GM23338 (cell line): ENCODE measurements at regions not wholly inside any gene's neighbourhood (a gene's known extent, or its start where the extent isn't known, plus 50 kb on each side); places are given as distances from the start of the nearest gene placed in this dataset.

Source experiments
- CREB1 ChIP-seq: fragments of 250-450 bp; sonication (Bioruptor Pico); IDR thresholded peaks from 2 replicates; pipeline ENCODE4 v1.5.0; 2020; ENCODE audit warnings: low read depth, mild to moderate bottlenecking, moderate library complexity
- CTCF ChIP-seq, 2 experiments: fragments of 200-600 bp in 1 of 2; sonication (generic) in 1 of 2; conservative IDR thresholded peaks; 2 replicates each; pipeline versions ENCODE4 v1.5.1 to v1.6.1; 2016 to 2017; ENCODE audit warnings: antibody characterized with exemption in 2 of 2, low read depth in 2 of 2, mild to moderate bottlenecking in 2 of 2, moderate library complexity in 1 of 2
- POLR2AphosphoS5 ChIP-seq: IDR thresholded peaks from 2 replicates; pipeline ENCODE4 v1.6.1; 2016; ENCODE audit warnings: antibody characterized with exemption, low read depth
- ZNF331 ChIP-seq: fragments of 250-450 bp; sonication (Bioruptor Pico); IDR thresholded peaks from 2 replicates; pipeline ENCODE4 v1.5.0; 2020; ENCODE audit warnings: low read depth, mild to moderate bottlenecking, moderate library complexity

GRCh38 chr11:38300570-38300969 lies 1702.5 kb upstream of the RAG2 start:
- no peak for TF ChIP-seq ZNF331 (CRISPR knock-in tag)
- TF ChIP-seq POLR2AphosphoS5, result no peak
- no peak for TF ChIP-seq CTCF (conservative IDR thresholded peaks at IDR 0.05; ENCODE audit: low read depth in 2 of 2)
- no peak for TF ChIP-seq CREB1 (CRISPR knock-in tag)
